CD4-positive, alpha-beta T cell treated with Interleukin-6 for 4 hours (primary cell): ENCODE measurements at regions not wholly inside any gene's neighbourhood (a gene's known extent, or its start where the extent isn't known, plus 50 kb on each side); places are given as distances from the start of the nearest gene placed in this dataset.
"Not testable (repeated sequence)": the region's sequence is repeated elsewhere in the genome, so short reads cannot be mapped to it uniquely, and the experiment has no call there.

Source experiments
- DNase-seq: peaks from one replicate; pipeline ENCODE4 v3.0.0-alpha.2; 2020; ENCODE audit warnings: mixed read lengths

DNA sequence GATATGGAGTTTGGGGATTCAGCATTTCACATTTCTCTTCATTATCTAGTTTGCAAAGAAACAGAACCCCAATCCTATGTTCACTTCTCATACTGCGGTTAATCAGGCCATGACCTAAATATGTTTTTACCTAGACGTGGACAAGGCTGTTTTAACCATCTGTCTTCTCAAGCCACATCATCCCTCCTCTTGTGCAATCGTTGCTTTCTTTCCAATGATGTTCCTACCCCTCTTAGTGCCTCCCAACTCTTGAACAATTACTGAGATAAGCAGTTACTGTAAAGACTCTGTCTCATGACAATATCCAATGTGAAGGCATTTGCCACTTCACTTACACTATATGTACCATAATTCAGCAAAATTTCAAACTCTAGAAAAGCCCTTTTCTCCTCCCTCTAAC lies 406.2 kb downstream of the LIG4 start:
- no peak for DNase-seq

DNA sequence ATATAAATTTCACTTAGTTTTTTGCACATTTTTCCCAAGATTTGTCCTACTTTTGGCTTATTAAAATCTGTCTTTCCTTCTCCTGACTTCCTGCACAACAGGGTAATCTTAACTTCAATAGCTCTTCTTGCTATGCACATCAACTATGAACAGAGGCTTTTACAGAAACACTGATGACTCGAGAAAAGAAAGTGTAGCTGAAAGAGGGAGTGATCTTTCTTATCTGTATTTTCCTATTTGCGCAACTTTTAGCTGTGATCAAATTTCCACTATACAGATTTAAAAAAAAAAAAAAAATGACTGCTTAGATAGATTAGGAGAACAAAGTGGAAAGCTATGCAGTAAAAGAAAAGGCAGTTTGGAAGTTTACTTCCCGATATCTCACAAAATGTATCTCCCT lies 406.9 kb downstream of the LIG4 start:
- DNase-seq, result no peak

DNA sequence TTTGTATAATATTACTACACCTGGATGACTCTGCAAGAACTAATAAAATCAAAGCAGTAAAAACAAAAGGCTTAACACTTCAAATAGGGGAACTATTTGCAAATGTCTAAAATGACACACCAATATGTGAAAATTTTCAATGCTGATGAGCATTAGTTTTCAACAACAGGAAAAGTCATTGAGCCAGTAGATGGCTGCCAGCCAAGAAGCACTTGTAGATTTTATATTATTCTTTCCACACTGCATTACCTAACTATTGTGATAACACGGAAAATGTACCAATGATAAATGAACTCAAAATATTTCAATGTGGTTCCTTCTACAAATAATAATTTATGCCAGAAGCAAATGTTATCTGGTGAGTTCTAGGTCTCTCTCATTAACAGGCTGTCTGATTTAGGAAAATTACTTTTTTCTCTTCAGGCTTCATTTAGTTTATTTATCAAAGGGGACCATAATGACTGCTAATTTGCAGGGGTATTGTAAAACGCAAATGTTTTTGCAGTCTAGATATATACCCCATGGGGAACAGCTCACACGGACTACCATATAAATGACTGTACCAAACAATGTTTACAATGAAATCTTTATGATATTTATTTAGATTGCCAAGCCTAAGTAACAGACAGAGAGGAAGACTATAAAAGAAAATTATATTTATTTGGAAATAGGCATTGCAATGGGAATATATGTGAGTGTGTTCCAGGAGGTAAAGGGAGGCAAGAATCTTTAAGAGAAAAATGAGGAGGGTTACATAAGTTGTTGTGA lies 407.8 kb downstream of the LIG4 start:
- no peak for DNase-seq

DNA sequence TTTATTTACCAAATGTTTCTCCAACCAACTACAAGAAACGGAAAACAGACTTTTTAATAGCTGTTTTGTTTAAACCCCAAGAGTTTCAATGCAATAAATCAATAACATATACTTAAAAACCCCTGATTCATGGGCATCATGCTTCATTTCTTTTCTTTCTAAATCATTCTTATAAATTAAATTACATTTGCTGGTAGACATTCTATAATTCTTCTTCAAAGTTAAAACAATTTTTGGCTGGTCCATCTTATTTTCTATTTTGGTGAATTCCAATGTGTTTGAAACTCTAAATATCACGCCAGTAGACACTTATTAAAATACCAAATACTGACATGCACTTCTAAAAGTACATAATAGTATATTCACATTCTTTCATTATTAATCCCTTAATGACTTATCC lies 408.6 kb downstream of the LIG4 start:
- no peak for DNase-seq

DNA sequence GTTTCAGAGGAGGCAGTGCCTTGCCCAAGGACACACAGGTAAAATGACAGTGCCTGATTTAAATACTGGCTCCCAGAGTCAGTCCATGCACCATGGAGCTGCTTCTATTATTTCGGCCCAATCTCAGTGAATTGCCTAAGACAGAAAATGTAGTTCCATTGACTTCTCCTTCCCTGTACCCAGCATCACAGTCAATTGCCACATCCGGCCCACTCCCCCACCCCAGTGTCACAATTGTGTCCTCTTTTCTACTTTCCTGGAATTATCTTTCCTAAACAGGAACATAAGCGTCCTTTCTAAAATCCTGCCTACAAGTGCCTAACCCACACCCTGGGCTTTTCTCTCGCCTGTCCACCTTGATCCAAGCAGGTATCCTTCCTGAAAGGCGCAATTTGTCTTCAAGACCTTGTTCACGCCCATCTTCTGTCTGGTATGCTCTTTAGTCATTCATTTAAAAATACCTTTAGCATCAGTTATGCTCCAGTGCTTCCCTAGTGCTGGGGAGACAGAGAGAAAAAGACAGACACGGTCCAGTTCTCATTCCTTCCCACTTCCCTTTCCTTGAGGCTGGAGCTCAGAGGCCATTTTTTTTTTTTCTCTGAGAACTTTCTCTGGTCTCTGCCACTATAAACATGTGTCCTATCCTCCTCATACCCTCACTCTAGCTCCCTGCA lies 411.4 kb downstream of the LIG4 start:
- DNase-seq, result no peak

DNA sequence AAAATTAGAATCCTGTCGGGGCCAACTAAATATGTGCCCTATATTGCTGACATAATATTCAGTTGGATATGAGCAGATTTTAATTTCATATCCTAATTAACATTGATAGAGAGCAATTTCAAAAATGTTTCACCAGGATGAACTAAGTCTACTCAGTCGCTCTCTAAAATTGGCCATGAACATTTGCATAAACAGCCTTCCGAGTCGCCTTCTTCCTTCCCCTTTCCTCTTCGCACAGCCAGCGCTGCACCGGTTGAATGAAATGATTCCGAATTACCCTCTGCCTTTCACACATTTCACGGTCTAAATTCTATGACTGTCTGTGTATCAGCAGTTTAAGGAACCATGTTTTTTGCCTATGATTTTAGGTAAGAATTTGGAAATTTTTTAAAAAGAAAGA lies 413.7 kb downstream of the LIG4 start:
- DNase-seq, result no peak

DNA sequence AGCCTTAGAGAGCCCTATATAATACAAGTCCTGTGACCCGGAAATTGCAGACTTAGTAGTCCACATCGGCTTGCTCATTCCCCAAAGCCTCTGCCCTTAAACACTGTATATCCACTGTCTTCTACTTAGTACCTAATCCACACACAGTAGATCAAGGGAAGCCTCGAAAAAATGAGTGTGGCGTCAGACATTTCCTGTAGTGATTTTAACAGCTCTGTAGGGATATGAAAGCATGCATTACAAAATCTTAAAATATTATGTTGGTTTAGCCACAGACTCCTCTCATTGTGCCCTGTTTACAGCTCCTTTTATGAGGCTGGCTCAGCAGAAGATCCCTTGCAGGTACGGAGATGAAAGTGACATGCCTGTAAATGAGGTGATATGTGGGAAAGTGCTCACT lies 416.3 kb downstream of the LIG4 start:
- DNase-seq, result no peak

DNA sequence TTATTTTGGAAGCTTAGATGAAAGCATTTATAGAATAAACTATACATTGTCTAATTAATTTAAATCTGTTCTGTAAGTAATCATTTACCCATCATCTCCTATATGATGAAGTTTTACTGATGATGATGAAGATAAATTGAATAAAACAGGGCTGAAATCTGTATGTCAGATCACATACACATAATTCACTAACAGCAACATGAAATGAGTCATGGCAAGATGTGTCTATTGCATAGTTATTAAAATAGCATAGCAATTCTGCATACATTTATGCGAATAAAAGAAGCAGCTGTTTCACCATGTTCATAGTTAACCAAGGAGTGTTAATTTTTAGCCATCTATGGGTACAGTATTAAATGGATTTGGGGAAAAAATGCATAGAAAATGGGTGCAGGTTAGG lies 424.9 kb downstream of the LIG4 start:
- no peak for DNase-seq

DNA sequence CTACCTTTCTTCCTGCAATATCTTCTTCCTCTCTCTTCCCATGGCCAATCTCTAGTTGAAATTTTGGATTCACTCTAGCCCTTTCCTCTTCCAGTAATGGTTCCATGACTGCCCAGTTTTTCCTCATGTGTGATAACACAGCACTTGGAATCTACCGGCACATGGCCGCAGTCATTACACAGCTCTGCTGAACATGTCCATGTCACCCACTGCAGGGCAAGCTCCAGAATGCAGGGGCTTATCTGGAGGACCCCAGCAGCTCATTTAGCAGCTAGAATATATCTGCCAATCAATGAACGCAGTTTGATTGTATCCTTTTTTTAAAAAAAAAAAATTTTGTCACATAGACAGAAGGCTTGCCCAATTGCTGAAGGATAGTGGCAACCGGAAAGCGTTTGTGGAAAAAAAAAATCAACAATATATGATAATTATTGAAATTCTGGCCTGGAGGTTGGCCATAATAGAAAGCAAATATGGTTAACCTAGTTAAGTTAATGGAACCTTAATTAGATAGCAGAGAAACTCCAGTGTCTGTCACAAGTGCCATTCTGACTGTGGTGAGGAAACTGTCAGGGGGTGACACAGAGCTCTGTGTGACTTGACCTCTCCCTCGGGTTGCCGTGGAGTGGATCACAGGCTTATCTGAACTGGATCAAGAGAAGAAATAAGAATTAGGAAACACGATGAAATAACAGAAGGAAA lies 426.7 kb downstream of the LIG4 start:
- DNase-seq, result no peak

DNA sequence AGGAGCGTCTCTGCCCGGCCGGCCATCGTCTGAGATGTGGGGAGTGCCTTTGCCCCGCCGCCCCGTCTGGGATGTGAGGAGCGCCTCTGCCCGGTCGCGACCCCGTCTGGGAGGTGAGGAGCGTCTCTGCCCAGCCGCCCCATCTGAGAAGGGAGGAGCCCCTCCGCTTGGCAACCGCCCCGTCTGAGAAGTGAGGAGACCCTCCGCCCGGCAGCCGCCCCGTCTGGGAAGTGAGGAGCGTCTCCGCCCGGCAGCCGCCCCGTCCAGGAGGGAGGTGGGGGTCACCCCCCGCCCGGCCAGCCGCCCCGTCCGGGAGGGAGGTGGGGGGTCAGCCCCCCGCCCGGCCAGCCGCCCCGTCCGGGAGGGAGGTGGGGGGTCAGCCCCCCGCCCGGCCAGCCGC lies 432.7 kb downstream of the LIG4 start:
- not testable (repeated sequence) for DNase-seq

DNA sequence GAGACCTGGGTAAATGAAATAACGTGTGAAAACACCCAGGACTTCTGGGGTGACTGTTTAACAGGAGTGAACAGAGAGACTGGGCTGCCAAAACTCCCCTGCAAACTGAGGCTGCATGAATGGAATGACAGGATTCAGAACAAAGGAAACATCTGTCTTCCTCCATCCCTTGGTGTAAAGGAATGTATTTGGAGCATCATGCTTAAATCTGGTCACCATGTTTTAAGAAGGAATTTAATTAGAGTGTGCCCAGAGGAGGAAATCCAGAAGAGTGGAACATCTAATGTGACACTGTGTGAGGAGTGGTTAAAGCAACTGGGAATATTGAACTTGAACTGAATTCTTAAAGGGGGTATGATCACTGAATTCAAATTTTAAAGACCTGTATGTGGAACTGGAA lies 437.2 kb downstream of the LIG4 start:
- no peak for DNase-seq

DNA sequence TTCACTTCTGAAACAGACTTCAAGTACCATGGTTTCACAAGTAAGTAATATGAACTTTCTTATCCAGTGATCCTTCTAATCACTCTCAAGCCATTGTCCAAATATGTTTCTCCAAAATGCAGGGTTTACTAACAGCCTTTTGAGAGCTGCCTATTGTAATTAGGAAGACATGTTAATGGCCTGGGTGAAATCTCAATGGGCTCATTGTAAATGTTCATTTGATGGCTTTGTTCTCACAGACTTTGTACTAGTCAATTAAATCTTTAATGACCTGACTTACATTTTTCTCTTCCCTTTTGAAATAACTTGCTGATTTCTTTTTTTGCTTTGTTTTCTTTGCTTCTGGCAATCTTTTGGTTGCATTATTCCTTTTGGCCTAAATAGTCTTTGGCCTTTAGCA lies 444.8 kb downstream of the LIG4 start:
- no peak for DNase-seq

DNA sequence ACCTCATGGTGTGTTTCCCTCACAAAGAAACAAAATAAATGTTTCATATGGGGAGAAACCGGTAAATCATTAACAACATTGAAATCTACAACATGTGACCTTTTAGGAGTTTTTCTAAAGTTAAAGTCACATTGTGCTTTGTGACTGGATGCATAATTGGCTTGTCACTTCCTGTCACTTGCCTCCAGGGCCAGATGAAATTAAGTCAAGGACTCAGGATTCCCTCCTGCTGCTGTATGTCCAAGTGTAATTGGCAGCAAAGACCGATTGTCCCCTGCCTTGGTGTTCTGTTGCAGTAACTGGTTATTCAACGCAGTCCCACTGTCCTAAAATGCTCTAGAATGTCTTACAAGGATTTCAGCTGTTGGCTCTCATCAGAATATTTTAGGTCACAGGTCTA lies 448.2 kb downstream of the LIG4 start:
- DNase-seq, result no peak

DNA sequence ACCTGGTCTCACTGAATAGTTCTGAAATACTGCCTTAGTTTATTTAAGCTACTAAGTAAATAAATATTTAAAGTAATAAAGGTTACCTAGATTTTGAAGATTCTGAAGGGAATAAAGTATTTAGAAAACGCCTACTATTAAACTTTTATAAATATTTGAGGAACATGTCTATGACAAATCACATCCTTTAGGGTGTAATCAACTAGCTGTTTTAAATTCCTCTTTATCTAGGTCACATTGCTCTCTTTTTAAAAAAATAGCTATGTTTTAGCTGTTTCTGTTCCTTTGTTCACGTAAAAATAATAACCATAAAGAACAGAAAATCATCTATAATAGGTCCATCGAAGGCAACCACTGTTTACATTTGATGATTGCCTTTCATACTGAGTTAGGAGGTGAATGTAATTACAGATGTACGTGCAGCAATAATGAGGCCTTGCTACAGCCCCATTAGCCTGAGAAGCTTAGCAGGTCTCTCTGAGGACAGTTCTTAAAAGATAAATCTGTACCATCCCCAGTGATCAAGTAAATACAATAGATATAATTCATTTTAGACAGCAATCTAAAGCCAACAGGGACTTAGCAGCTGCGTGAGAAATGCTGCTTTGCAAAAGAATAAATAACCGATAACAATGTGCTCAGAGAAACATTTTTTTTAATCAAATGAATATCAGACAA lies 449.5 kb downstream of the LIG4 start:
- no peak for DNase-seq

DNA sequence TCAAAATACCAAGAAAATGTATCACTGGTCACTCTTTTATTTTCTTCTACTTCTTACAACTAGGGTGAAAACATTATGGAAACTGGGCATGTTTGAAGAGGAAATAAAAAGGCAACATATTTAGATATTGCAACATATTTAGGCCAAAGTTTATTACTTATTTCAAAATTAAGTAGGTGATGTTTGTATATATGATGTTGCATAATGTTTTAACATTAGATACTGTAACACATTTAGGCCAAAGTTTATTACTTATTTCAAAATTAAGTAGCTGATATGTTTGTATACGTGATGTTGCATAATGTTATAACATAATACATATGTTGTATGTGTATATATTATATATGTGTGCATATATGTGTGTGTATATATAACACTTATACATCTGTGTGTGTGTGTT lies 451.3 kb downstream of the LIG4 start:
- no peak for DNase-seq

DNA sequence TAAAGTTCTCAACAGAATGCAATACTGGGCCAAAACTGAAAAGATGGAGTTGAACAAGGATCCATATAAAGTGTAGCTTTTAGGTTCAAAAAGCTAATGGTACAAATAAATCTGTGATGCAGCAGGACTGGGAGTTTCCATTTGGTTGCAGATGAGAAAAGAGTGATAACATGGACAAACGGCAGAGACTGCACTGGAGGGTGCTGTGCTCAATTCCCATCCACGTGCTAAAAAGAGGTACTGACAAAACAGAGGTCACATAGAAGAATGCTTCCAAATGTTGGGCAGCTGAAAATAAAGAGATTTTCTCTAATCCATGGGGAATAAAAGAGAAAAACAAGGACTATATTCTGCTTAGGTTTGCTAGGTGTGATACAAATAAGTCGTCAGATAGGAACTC lies 461.6 kb downstream of the LIG4 start:
- DNase-seq, result no peak

DNA sequence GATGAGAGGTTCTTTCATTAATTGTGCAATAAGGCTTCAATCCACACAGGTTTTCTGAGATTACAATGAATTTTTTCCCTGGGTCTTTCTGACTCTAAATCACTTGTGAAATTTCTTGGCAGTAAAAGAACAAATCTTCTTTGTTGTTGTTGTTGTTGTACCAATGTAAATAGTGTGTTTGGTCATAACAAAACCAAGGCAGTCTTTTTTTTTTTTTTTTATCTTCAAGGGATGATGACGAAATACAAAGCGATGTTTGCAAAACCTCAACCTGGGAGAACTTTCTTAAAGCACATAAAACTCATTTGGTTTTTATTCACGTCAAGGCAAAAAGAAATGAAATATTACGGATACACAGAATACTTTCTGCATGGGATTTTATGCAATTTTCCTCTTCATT lies 462.0 kb downstream of the LIG4 start:
- no peak for DNase-seq

DNA sequence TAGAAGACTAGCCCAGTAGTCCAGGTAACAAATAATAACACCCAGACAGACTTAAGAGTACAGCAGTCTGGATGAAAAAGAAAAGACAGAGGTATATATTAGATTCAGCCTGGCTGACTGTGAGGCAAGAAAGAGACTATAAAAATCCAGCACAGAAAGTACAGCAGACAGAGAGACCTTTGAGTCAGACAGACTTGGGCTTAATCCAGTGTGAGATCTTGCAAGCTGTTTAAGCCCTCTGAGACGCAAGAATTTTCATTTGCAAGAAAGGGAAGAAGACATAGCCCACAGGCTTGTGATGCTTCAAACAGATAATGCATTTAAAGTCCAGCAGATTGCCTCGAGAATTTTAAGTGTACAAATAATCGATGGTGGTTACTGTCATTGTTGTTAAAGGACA lies 471.4 kb downstream of the LIG4 start:
- no peak for DNase-seq

DNA sequence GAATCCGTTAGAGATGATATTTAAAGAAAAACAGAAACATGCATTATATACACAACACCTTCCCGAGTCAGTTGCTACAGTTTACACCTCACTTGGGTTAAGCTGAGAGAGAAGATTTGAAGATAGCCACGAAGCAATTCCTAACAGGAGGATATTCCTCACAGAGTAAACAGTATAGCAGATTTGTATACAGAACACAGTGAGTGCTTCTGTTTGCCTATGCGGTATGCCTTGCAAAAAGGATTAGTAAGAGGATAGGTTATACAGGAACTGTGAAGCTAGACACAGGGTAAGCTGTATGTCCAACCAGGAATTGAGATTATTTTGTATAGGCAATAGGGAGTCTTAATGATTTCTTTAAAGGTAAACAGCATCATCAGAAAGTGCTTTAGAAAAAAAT lies 471.8 kb downstream of the LIG4 start:
- DNase-seq, result no peak

DNA sequence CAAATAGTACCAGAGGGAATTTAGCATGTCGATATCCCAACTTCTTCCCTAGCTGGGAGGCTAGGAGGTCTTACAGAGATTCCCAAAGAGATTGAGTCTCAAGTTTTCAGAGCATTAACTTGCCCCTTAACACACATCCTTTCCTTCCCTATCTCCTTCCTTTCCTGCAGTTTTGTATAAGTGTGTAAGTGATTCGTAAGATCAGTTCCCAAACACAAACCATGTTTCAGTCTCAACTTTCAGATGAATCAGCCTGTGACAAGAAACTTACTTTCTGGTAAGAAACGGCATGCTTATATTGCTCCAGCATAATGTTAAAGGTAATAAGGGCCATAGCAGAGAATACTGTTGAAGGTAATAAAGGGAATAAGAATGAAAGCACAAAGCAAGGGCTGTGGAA lies 472.2 kb downstream of the LIG4 start:
- no peak for DNase-seq

DNA sequence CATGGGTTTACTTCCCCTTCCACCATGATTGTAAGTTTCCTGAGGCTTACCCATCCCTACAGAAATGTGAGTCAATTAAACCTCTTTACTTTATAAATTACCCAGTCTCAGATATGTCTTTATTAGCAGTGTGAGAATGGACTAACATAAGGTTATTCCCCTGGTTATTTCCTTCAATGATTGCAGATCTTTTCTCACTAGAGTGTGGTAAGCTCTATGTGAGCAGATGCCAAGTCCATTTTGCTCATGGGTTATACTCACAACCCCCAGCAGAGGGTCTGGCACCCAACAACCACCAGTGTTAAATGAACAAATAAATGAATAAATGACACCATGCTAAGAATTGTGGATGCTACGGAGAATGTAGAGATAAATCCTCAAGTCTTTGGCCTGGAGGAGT lies 472.8 kb downstream of the LIG4 start:
- no peak for DNase-seq

DNA sequence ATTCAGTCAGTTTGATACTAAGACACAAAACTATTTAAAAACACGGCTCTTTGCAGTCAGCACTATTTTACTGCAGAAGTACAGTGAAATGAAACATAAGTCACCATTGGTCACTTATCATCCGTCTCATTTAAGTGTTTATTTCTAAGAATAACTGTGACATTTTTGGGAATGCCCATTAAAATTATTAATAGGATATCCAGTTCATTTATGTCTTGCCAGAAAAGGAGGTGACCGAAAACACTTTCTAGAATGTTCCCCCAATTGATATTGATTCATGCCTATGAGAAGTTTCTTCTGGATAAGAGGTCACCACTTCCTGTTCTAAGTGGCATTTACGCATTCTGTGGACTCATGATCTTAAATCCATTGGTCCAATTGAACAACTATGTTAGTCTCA lies 477.3 kb downstream of the LIG4 start:
- DNase-seq, result no peak

DNA sequence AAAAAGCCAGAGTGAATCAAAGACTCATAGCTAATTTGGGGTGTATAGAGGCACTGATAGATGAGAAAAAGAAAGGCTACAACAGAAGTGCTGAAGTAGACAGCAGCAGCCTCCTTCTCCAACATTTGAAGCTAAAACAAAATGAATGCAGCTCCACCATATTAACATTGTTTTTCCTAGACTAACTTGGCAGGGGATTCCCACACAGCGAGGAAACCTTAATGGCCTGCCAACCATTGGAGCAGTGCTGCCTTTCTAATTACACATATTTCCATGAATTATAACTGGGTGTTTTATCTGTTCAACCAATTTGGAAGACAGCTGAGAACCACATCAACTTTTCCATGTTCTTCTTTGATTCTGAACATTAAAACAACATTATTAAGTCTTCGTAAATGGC lies 478.6 kb downstream of the LIG4 start:
- no peak for DNase-seq

DNA sequence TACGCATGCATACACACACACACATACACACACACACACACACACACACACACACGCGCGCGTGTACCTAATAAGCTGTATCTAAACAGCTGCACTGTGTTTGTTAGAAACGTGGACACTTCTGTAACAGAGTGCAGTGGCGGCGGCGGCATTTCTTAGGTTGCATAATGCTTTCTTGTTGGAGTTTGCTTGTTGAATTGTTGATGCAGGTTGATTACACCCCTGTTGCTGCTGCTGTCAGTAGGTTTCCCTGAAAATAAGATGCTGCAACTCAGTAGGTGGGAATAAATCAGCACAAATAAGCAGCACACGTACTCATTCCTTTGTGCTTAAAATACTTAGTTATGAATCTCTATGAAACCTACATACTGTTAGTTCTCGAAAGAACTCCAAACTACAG lies 479.2 kb downstream of the LIG4 start:
- DNase-seq, result no peak
